Progenitor cell of endocrine pancreas (in vitro differentiated cells): ENCODE measurements at regions not wholly inside any gene's neighbourhood (a gene's known extent, or its start where the extent isn't known, plus 50 kb on each side); places are given as distances from the start of the nearest gene placed in this dataset.
"Not testable (repeated sequence)": the region's sequence is repeated elsewhere in the genome, so short reads cannot be mapped to it uniquely, and the experiment has no call there.

Source experiments
- DNase-seq: peaks from one replicate; pipeline ENCODE4 v3.0.0; 2021; ENCODE audit warnings: low spot score; ENCODE audit not compliant: unreplicated experiment
- H3K27ac Mint-ChIP-seq: 2 replicates; pipeline ENCODE4 v1.8.0; 2021; ENCODE audit warnings: mild to moderate bottlenecking, moderate library complexity, mixed read lengths
- H3K27me3 Mint-ChIP-seq: 2 replicates; pipeline ENCODE4 v1.8.0; 2021; ENCODE audit warnings: mixed read lengths
- H3K36me3 Mint-ChIP-seq: 2 replicates; pipeline ENCODE4 v1.8.0; 2022; ENCODE audit warnings: mixed read lengths; ENCODE audit not compliant: insufficient read depth
- H3K4me1 Mint-ChIP-seq: 2 replicates; pipeline ENCODE4 v1.8.0; 2021; ENCODE audit warnings: low read depth, mixed read lengths
- H3K4me3 Mint-ChIP-seq: 2 replicates; pipeline ENCODE4 v1.8.0; 2021; ENCODE audit warnings: low read depth, mild to moderate bottlenecking, moderate library complexity, mixed read lengths
- H3K9me3 Mint-ChIP-seq: 2 replicates; pipeline ENCODE4 v1.8.0; 2021; ENCODE audit warnings: low read depth, mixed read lengths
- TF ChIP-seq, protein P1 (sequence below): fragments of 200-600 bp; sonication (generic); IDR thresholded peaks from one replicate; pipeline ENCODE4 v1.5.0; 2021; ENCODE audit warnings: antibody characterized with exemption, mild to moderate bottlenecking; ENCODE audit not compliant: unreplicated experiment

DNA sequence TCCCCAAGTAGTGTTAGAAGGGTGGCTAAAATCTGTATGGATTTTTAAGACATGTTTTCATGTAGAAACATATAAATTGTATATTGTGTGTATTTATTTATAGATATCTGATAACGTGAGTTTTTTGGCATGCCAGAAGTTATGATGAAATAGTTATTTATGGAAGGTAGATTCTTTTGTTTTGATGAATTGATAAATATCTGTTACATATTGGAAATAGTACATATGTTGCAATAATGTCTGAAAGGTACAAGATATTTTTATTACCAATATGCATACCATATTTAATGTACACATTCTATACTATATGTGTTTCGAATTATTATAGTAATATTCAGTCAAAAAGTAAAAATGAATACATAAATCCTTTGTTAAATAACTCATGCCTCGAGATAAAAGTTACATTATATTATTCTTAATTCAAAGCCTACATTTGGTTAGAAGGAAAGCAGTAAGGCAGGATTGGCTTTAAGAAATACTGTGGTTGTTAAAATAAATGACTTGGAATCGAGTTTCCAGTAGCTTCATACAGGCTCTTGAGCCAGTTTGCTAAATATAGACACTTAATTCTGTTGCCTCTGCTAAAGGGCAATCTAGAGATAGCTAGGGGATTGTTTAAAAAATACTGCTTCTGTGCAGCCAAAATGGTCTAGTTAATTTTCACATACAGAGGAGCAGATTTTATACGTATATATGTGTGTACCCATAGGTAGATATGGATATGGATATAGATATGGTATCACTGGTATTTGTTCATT is 1175.1 kb upstream of the B3GALT2 start:
- H3K4me3 Mint-ChIP-seq = no peak overlapping the region
- TF ChIP-seq, protein P1, sequence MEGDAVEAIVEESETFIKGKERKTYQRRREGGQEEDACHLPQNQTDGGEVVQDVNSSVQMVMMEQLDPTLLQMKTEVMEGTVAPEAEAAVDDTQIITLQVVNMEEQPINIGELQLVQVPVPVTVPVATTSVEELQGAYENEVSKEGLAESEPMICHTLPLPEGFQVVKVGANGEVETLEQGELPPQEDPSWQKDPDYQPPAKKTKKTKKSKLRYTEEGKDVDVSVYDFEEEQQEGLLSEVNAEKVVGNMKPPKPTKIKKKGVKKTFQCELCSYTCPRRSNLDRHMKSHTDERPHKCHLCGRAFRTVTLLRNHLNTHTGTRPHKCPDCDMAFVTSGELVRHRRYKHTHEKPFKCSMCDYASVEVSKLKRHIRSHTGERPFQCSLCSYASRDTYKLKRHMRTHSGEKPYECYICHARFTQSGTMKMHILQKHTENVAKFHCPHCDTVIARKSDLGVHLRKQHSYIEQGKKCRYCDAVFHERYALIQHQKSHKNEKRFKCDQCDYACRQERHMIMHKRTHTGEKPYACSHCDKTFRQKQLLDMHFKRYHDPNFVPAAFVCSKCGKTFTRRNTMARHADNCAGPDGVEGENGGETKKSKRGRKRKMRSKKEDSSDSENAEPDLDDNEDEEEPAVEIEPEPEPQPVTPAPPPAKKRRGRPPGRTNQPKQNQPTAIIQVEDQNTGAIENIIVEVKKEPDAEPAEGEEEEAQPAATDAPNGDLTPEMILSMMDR = no peak
- DNase-seq = no peak
- no peak overlapping the region for H3K27ac Mint-ChIP-seq
- H3K4me1 Mint-ChIP-seq = no peaks in the 10 kb centered on the region
- H3K27me3 Mint-ChIP-seq = peaks cover 2% of the 10 kb centered on the region
- H3K9me3 Mint-ChIP-seq = no peaks in the 10 kb centered on the region
- H3K36me3 Mint-ChIP-seq = no peaks in the 10 kb centered on the region

DNA sequence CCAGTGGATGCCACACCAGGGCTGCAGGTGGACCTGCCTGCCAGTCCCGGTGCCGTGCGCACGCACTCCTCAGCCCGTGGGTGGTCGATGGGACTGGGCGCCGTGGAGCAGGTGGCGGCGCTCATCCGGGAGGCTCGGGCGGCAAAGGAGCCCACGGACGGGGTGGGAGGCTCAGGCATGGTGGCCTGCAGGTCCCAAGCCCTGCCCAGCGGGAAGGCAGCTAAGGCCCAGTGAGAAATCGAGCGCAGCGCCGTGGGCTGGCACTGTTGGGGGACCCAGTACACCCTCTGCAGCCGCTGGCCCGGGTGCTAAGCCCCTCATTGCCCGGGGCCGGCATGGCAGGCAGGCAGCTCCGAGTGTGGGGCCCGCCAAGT is 1171.8 kb upstream of the B3GALT2 start:
- TF ChIP-seq, protein P1 = no peak
- Mint-ChIP-seq H3K4me3 (no peak overlapping the region), H3K4me1 (no peaks in the 10 kb centered on the region), H3K36me3 (no peaks in the 10 kb centered on the region), H3K27ac (no peak overlapping the region), H3K27me3 (peaks cover 2% of the 10 kb centered on the region), H3K9me3 (no peaks in the 10 kb centered on the region)
- no peak for DNase-seq

DNA sequence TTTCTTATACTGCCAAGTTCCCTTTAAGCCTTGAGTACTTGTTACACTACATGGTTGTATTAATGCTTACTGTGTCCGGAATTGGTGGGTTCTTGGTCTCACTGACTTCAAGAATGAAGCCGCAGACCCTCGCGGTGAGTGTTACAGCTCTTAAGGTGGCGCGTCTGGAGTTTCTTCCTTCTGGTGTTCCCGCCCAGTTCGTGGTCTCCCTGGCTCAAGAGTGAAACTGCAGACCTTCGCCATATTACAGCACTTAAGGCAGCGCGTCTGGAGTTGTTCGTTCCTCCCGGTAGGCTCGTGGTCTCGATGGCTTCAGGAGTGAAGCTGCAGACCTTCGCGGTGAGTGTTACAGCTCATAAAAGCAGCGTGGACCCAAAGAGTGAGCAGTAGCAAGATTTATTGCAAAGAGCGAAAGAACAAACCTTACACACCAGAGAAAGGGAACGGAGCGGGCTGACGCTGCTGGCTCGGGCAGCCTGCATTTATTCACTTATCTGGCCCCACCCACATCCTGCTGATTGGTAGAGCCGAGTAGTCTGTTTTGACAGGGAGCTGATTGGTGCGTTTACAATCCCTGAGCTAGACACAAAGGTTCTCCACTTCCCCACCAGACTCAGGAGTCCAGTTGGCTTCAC is 1171.3 kb upstream of the B3GALT2 start:
- not testable (repeated sequence) for H3K4me1 Mint-ChIP-seq, H3K4me3 Mint-ChIP-seq

DNA sequence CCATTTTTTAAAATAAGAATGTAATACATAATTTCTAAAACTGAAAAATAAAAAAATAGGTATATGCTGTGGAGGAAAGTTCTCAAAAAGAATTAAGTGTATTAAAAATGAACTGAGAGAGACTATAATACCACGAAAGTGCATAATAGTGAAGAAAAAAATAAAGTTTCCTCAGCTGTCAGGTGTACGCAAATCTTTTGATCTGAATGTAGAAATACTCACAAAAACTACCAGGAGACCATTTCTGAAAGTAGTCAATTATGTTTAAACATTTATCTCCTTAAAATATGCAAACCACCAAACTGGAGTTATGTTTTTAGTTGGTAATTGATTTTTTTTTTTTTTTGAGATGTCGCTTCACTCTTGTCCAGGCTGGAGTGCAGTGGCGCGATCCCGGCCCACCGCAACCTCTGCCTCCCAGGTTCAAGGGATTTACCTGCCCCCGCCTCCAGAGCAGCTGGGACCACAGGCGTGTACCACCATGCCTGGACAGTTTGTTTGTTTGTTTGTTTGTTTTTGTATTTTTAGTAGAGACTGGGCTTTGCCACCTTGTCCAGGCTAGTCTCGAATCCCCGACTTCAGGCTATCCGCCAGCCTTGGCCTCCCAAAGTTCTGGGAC is 1169.2 kb upstream of the B3GALT2 start:
- TF ChIP-seq, protein P1 = no peak

More for the DNA sequence above, 1171.3 kb upstream of the B3GALT2 start:
- not testable (repeated sequence) for H3K9me3 Mint-ChIP-seq, H3K36me3 Mint-ChIP-seq, H3K27me3 Mint-ChIP-seq, DNase-seq, H3K27ac Mint-ChIP-seq

DNA sequence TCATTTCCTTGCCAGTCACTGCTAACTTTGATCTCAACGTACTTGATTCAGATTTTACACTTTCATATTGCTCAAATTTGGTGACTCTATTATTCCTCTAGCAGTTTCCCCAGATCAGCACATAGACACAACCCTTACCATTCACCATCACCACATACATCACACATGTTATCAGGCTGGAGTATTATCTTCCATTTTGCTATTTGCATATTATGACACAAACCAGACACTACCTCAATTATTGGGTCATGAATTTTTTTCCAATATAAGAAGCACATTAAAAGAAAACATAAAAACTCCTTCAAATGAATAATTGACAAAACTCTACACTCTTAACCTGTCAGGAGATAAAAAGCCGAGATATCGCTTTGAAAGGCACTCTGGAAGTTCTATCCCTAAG is 1166.7 kb upstream of the B3GALT2 start:
- Mint-ChIP-seq H3K9me3 (no peaks in the 10 kb centered on the region), H3K36me3 (no peaks in the 10 kb centered on the region), H3K4me1 (no peaks in the 10 kb centered on the region), H3K4me3 (no peak overlapping the region), H3K27me3 (no peaks in the 10 kb centered on the region), H3K27ac (no peak overlapping the region)
- TF ChIP-seq, protein P1 = no peak
- no peak for DNase-seq

More for the DNA sequence above, 1169.2 kb upstream of the B3GALT2 start:
- Mint-ChIP-seq H3K4me3 (no peak overlapping the region), H3K4me1 (no peaks in the 10 kb centered on the region), H3K27ac (no peak overlapping the region), H3K9me3 (no peaks in the 10 kb centered on the region), H3K36me3 (no peaks in the 10 kb centered on the region), H3K27me3 (no peaks in the 10 kb centered on the region)
- no peak for DNase-seq
